ENCODE measurements at regions not wholly inside any gene's neighbourhood (a gene's known extent, or its start where the extent isn't known, plus 50 kb on each side); places are given as distances from the start of the nearest gene placed in this dataset.

DNA sequence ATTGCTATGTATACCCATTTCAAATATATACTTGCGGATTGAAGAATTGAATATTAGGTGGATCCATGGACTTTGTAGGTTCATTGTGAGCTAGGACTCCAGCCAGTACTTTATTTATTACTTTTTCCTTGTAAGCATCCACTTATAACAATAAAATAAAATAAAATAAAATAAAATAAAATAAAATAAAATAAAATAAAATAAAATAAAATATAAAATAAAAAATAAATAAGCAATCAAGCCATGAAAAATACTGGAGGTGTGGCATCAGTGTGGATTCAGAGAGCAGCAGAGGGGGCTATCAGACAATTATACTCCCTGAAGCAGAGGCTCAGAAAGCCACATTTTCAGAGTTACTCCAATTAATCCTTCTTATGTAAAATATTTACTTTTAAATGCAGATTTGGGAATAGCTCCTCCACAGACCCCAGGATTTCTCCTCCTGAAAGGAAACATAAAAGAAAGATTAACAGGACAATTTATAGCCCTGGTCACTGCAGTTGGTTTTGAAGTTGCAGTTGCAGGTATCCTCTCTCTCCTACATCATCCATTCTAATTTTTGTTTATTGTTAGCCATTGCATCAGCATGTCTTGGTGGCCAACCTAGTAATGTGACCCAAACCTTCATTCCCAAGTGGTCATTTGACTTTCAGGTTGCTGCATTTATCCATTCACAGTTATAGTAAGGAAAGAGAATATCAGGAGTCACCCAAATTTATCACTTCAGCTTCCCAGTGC, 2025.2 kb upstream of the IGFBP7 start:
- Histone ChIP-seq H2BK20ac (ENCODE audit: low read length) (0 out of 2 replicates have a peak overlapping the region, but pooled peaks have one; percentile 6), H3K23me2 (ENCODE audit: low read depth, low read length) (no peaks in the 10 kb centered on the region), H3K79me1 (ENCODE audit: low read depth, low read length) (no peaks in the 10 kb centered on the region), H3K23ac (ENCODE audit: insufficient read length) (no peak overlapping the region), H3K14ac (ENCODE audit: insufficient read length) (no peak overlapping the region), H3K36me3 (ENCODE audit: control insufficient read depth in 2 of 4, insufficient read depth in 4 of 4, low read length in 3 of 4) (no peaks in the 10 kb centered on the region), H3K4me1 (replicated peaks in 1 of 4; ENCODE audit: control insufficient read depth in 3 of 4, insufficient read depth in 4 of 4, low read length in 3 of 4) (peaks cover 0 to 3% (median 0%) of the 10 kb centered on the region in 4 experiments; a peak in 2 of 7 replicates), H3K27me3 (replicated peaks in 1 of 4; ENCODE audit: control insufficient read depth in 3 of 4, extremely low read depth in 1 of 4, insufficient read depth in 3 of 4, low read length in 3 of 4) (no peaks in the 10 kb centered on the region), H2BK15ac (ENCODE audit: low read length) (no peak overlapping the region), H2AK5ac (ENCODE audit: low read depth, low read length) (no peak overlapping the region), H2AFZ (ENCODE audit: low read length) (0 out of 2 replicates have a peak overlapping the region, but pooled peaks have one; percentile 71), H2BK120ac (replicated peaks; ENCODE audit: low read depth, low read length) (peak overlapping the region; percentile 3), H4K5ac (ENCODE audit: insufficient read length, low read depth, low read length) (no peak overlapping the region), H3K9ac (replicated peaks in 1 of 4; ENCODE audit: extremely low read depth in 1 of 4, low read depth in 3 of 4, low read length in 3 of 4) (no peak overlapping the region), H3K18ac (ENCODE audit: extremely low read depth, low read length) (no peak overlapping the region), H4K20me1 (replicated peaks in 1 of 2; ENCODE audit: control insufficient read depth in 1 of 2, insufficient read depth in 2 of 2, low read length in 2 of 2) (no peaks in the 10 kb centered on the region), H2BK5ac (ENCODE audit: low read depth, low read length) (peak overlapping the region; percentile 16; the same call in 1 of the 2 replicates), H3K4me2 (ENCODE audit: insufficient read depth in 1 of 2, low read depth in 2 of 2, low read length in 2 of 2) (peak overlapping the region in 1 of 2 experiments; percentile 33; a peak in 2 of 4 replicates), H3K9me3 (ENCODE audit: insufficient read depth in 2 of 2, low read depth in 1 of 2, low read length in 1 of 2) (no peaks in the 10 kb centered on the region), H3K4ac (replicated peaks; ENCODE audit: insufficient read length, low read depth, low read length) (peak overlapping the region; percentile 36), H4K8ac (ENCODE audit: extremely low read depth, insufficient read depth, low read length) (no peak overlapping the region), H4K91ac (replicated peaks; ENCODE audit: insufficient read length, low read length) (no peak overlapping the region), H3K79me2 (ENCODE audit: control insufficient read depth in 1 of 2, insufficient read depth in 2 of 2, low read length in 2 of 2) (no peaks in the 10 kb centered on the region), H3K4me3 (ENCODE audit: extremely low read depth in 1 of 4, insufficient read depth in 2 of 4, low read depth in 3 of 4, low read length in 4 of 4) (no peak overlapping the region; a peak in 1 of 8 replicates), H3K27ac (ENCODE audit: low read depth, low read length) (no peak overlapping the region), H2BK12ac (ENCODE audit: low read depth, low read length) (peak overlapping the region; percentile 2; the same call in 1 of the 2 replicates), H3K56ac (replicated peaks; ENCODE audit: insufficient read length, low read depth, low read length) (no peak overlapping the region)
- no peak for DNase-seq (ENCODE audit: low read depth in 1 of 2, low spot score in 2 of 2)
- TF ChIP-seq RAD21 (IDR thresholded peaks at IDR 0.05 in 1 of 2, conservative IDR thresholded peaks at IDR 0.05 in 1 of 2; ENCODE audit: low read depth in 2 of 2, low read length in 2 of 2) = peak; percentile 22 to 42
- TF ChIP-seq, protein P1, sequence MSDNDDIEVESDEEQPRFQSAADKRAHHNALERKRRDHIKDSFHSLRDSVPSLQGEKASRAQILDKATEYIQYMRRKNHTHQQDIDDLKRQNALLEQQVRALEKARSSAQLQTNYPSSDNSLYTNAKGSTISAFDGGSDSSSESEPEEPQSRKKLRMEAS (IDR thresholded peaks at IDR 0.05) = no peak
- 71% methylated on average over 1 of the region's 1 CpG; no CpG with 5 or more reads in 1 of the 2 experiments for WGBS, 2 experiments (ENCODE audit: extremely low coverage in 1 of 2, insufficient coverage in 1 of 2, insufficient read length in 1 of 2, insufficient replicate concordance in 2 of 2, low coverage in 1 of 2, low lambda C conversion rate in 2 of 2, missing lambda C conversion rate in 1 of 2)
- ChIA-PET POLR2A (ENCODE audit: partially characterized antibody) (no interaction called here), CTCF (ENCODE audit: partially characterized antibody) (interaction anchor here (0.6 to 0.9 kb wide), 5 partner anchors 101 to 1256 kb away, joined by 3 read pairs; no protein-coding TSS in a partner anchor)
- FAIRE-seq = no peak
